Breast epithelium (tissue), 4 donors: ENCODE measurements at regions not wholly inside any gene's neighbourhood (a gene's known extent, or its start where the extent isn't known, plus 50 kb on each side); places are given as distances from the start of the nearest gene placed in this dataset.
A peak's percentile ranks its signal among the peaks of the same experiment; 100 is the strongest.

ENCODE experiments used
- DNase-seq, 2 donors: peaks; one replicate each; pipeline ENCODE4 v3.0.0-alpha.2; 2019; ENCODE audit warnings: low spot score in 2 of 2
- H3K27ac ChIP-seq, 2 donors: fragments of 200-600 bp; sonication (generic) in 1 of 2; one replicate each; pipeline ENCODE4 v1.5.1; 2016 to 2019; ENCODE audit warnings: mild to moderate bottlenecking in 1 of 2
- H3K27me3 ChIP-seq, 2 donors: fragments of 200-600 bp; sonication (generic) in 1 of 2; one replicate each; pipeline versions ENCODE4 v1.5.1 to v1.6.0; 2017 to 2019; ENCODE audit warnings: control low read depth in 1 of 2, mild to moderate bottlenecking in 1 of 2
- H3K36me3 ChIP-seq: fragments of 200-600 bp; one replicate; pipeline ENCODE4 v1.5.1; 2019
- H3K4me1 ChIP-seq, 2 donors: fragments of 200-600 bp; sonication (generic); one replicate each; pipeline ENCODE4 v1.5.1; 2016 to 2019; ENCODE audit warnings: control low read depth in 1 of 2
- H3K4me3 ChIP-seq, 3 donors: fragments of 200-600 bp; sonication (generic); 1 replicate in 2 of 3; 2 replicates in 1 of 3; pipeline ENCODE4 v1.5.1; 2016 to 2019; ENCODE audit warnings: mild to moderate bottlenecking in 3 of 3, moderate library complexity in 2 of 3
- H3K9me3 ChIP-seq, 2 donors: fragments of 200-600 bp; sonication (generic) in 1 of 2; one replicate each; pipeline ENCODE4 v1.5.1; 2016 to 2019; ENCODE audit warnings: control low read depth in 1 of 2
- CTCF ChIP-seq, 3 donors: fragments of 450-650 bp; IDR thresholded peaks; one replicate each; pipeline ENCODE4 v1.5.1; 2016 to 2017; ENCODE audit warnings: antibody characterized with exemption in 3 of 3, mild to moderate bottlenecking in 3 of 3, moderate library complexity in 3 of 3
- POLR2A ChIP-seq: fragments of 450-650 bp; IDR thresholded peaks from one replicate; pipeline ENCODE4 v1.6.1; 2016; ENCODE audit warnings: antibody characterized with exemption, mild to moderate bottlenecking, moderate library complexity
- POLR2AphosphoS5 ChIP-seq, 3 donors: sonication (generic); formaldehyde crosslinking; IDR thresholded peaks; one replicate each; pipeline ENCODE4 v1.6.1; 2017; ENCODE audit warnings: antibody characterized with exemption in 3 of 3
- intact Hi-C: fragments of 100-400 bp; cut with DNase I; formaldehyde crosslinking; loops from one replicate; pipeline ENCODE4 v1.15.1; 2023; ENCODE audit warnings: low total_unique reads

- H3K4me3 ChIP-seq: no peak overlapping the region
- TF ChIP-seq CTCF (IDR thresholded peaks at IDR 0.05) (no peak), POLR2A (no peak), POLR2AphosphoS5 (IDR thresholded peaks at IDR 0.05) (no peak)
- no peaks in the 10 kb centered on the region for H3K9me3 ChIP-seq
- H3K36me3 ChIP-seq: no peaks in the 10 kb centered on the region
- intact Hi-C loops: no loop called here
- no peaks in the 10 kb centered on the region for H3K4me1 ChIP-seq
- DNase-seq: no peak
- no peak overlapping the region for H3K27ac ChIP-seq
- no peaks in the 10 kb centered on the region for H3K27me3 ChIP-seq
These were observed 188.0 kb upstream of the E2F7 start for GRCh38 chr12:77253321-77253720.

GRCh38 chr12:77251799-77252198 lies 186.4 kb upstream of the E2F7 start:
- no peaks in the 10 kb centered on the region for H3K27me3 ChIP-seq
- TF ChIP-seq CTCF (IDR thresholded peaks at IDR 0.05) (no peak), POLR2AphosphoS5 (IDR thresholded peaks at IDR 0.05) (no peak), POLR2A (no peak)
- H3K4me3 ChIP-seq: no peak overlapping the region
- H3K27ac ChIP-seq: no peak overlapping the region
- no peaks in the 10 kb centered on the region for H3K36me3 ChIP-seq
- H3K4me1 ChIP-seq: no peaks in the 10 kb centered on the region
- H3K9me3 ChIP-seq: no peaks in the 10 kb centered on the region
- no peak for DNase-seq
- intact Hi-C loops: no loop called here

- intact Hi-C loops: no loop called here
- Histone ChIP-seq H3K27me3 (no peaks in the 10 kb centered on the region), H3K4me1 (no peaks in the 10 kb centered on the region), H3K27ac (no peak overlapping the region), H3K36me3 (no peaks in the 10 kb centered on the region), H3K4me3 (no peak overlapping the region), H3K9me3 (no peaks in the 10 kb centered on the region)
- TF ChIP-seq POLR2AphosphoS5 (IDR thresholded peaks at IDR 0.05) (no peak), CTCF (IDR thresholded peaks at IDR 0.05) (no peak), POLR2A (no peak)
- no peak for DNase-seq
These were observed 184.5 kb upstream of the E2F7 start for GRCh38 chr12:77249892-77250291.

GRCh38 chr12:77248036-77248435 lies 182.7 kb upstream of the E2F7 start:
- Histone ChIP-seq H3K27me3 (no peaks in the 10 kb centered on the region), H3K9me3 (no peaks in the 10 kb centered on the region), H3K27ac (no peak overlapping the region), H3K4me3 (no peak overlapping the region), H3K36me3 (no peaks in the 10 kb centered on the region), H3K4me1 (no peaks in the 10 kb centered on the region)
- DNase-seq: no peak
- TF ChIP-seq CTCF (IDR thresholded peaks at IDR 0.05) (no peak), POLR2A (no peak), POLR2AphosphoS5 (IDR thresholded peaks at IDR 0.05) (no peak)
- intact Hi-C loops: no loop called here

- Histone ChIP-seq H3K9me3 (no peaks in the 10 kb centered on the region), H3K4me3 (no peak overlapping the region), H3K4me1 (no peaks in the 10 kb centered on the region), H3K36me3 (no peaks in the 10 kb centered on the region), H3K27ac (peak overlapping the region in 1 of 2 donors; percentile 61), H3K27me3 (no peaks in the 10 kb centered on the region)
- intact Hi-C loops: no loop called here
- no peak for DNase-seq
- TF ChIP-seq POLR2AphosphoS5 (IDR thresholded peaks at IDR 0.05) (no peak), POLR2A (no peak), CTCF (IDR thresholded peaks at IDR 0.05) (no peak)
These were observed 182.2 kb upstream of the E2F7 start for GRCh38 chr12:77247542-77247941.
